Spleen (tissue), 7 donors: ENCODE measurements at regions not wholly inside any gene's neighbourhood (a gene's known extent, or its start where the extent isn't known, plus 50 kb on each side); places are given as distances from the start of the nearest gene placed in this dataset.

ENCODE experiments used
- POLR2A ChIP-seq, 3 donors: fragments of 450-650 bp; IDR thresholded peaks; one replicate each; pipeline ENCODE4 v1.5.1; 2017; ENCODE audit warnings: antibody characterized with exemption in 3 of 3, mild to moderate bottlenecking in 1 of 3
- POLR2AphosphoS5 ChIP-seq, 3 donors: sonication (generic); formaldehyde crosslinking; IDR thresholded peaks; one replicate each; pipeline ENCODE4 v1.5.1; 2017; ENCODE audit warnings: antibody characterized with exemption in 3 of 3
- TF ChIP-seq, protein P1 (sequence below), 11 experiments: fragments of 200-600 bp in 7 of 11; fragments of 450-650 bp in 4 of 11; sonication (generic) in 4 of 11; IDR thresholded peaks in 8 of 11; conservative IDR thresholded peaks in 3 of 11; 1 replicate in 7 of 11; 2 replicates in 4 of 11; pipeline versions ENCODE4 v1.4.0 to v1.8.0; 2016 to 2021; ENCODE audit warnings: antibody characterized with exemption in 11 of 11, inconsistent platforms in 4 of 11, mild to moderate bottlenecking in 1 of 11
- donor health status: DM: no; HTN: no; CAD: no; lungs with moderate emphysema.
- donor health status: DM: no; HTN: no; CAD: no.
- donor health status: DM: no; HTN: no; CAD: no.

DNA sequence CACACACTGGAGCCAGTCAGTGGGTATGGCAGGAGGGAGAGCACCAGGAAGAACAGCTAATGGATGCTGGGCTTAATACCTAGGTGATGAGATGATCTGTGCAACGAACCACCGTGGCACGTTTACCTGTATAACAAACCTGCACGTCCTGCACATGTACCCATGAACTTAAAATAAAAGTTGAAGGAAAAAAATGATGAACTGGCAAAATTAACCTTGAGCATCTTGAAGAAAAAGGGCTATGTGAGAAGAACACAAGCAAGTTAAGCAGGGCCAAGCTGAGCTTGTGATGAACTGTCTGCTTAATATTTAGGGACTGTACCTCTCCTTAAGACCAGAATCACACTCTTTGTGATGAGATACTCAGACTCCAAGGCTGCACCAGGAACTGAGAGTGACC lies 70.0 kb downstream of the TTC6 start:
- TF ChIP-seq, protein P1, sequence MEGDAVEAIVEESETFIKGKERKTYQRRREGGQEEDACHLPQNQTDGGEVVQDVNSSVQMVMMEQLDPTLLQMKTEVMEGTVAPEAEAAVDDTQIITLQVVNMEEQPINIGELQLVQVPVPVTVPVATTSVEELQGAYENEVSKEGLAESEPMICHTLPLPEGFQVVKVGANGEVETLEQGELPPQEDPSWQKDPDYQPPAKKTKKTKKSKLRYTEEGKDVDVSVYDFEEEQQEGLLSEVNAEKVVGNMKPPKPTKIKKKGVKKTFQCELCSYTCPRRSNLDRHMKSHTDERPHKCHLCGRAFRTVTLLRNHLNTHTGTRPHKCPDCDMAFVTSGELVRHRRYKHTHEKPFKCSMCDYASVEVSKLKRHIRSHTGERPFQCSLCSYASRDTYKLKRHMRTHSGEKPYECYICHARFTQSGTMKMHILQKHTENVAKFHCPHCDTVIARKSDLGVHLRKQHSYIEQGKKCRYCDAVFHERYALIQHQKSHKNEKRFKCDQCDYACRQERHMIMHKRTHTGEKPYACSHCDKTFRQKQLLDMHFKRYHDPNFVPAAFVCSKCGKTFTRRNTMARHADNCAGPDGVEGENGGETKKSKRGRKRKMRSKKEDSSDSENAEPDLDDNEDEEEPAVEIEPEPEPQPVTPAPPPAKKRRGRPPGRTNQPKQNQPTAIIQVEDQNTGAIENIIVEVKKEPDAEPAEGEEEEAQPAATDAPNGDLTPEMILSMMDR (IDR thresholded peaks at IDR 0.05 in 8 of 11, conservative IDR thresholded peaks at IDR 0.05 in 3 of 11): no peak
- TF ChIP-seq POLR2A (IDR thresholded peaks at IDR 0.05): no peak
- TF ChIP-seq POLR2AphosphoS5 (IDR thresholded peaks at IDR 0.05): no peak
